Cardiac muscle cell (in vitro differentiated cells and primary cell): ENCODE measurements at regions not wholly inside any gene's neighbourhood (a gene's known extent, or its start where the extent isn't known, plus 50 kb on each side); places are given as distances from the start of the nearest gene placed in this dataset.

ENCODE experiments used
- DNase-seq, 2 donors: peaks; one replicate each; pipeline versions ENCODE4 v3.0.0 to v3.0.0-alpha.2; 2010 to 2017; ENCODE audit warnings: low read depth in 1 of 2, low spot score in 1 of 2
- H3K27ac ChIP-seq: fragments of 200-600 bp; sonication (generic); 2 replicates; pipeline ENCODE4 v1.5.1; 2016
- H3K27me3 ChIP-seq: fragments of 200-600 bp; sonication (generic); 2 replicates; pipeline ENCODE4 v1.6.0; 2016; ENCODE audit warnings: control low read depth
- H3K36me3 ChIP-seq: fragments of 200-600 bp; sonication (generic); 2 replicates; pipeline ENCODE4 v1.5.1; 2016; ENCODE audit warnings: control low read depth
- H3K4me1 ChIP-seq: fragments of 200-600 bp; sonication (generic); 2 replicates; pipeline ENCODE4 v1.8.1; 2017; ENCODE audit warnings: low read depth, mild to moderate bottlenecking, mixed run types
- H3K4me3 ChIP-seq: fragments of 200-600 bp; sonication (generic); 2 replicates; pipeline ENCODE4 v1.5.1; 2016; ENCODE audit warnings: mild to moderate bottlenecking
- H3K9me3 ChIP-seq: fragments of 200-600 bp; sonication (generic); 2 replicates; pipeline ENCODE4 v1.5.1; 2017; ENCODE audit warnings: low read depth, mild to moderate bottlenecking, control low read depth
- TF ChIP-seq, protein P1 (sequence below): IDR thresholded peaks from 2 replicates; pipeline ENCODE4 v1.5.1; 2012; ENCODE audit warnings: low read depth, mild to moderate bottlenecking, low read length

DNA sequence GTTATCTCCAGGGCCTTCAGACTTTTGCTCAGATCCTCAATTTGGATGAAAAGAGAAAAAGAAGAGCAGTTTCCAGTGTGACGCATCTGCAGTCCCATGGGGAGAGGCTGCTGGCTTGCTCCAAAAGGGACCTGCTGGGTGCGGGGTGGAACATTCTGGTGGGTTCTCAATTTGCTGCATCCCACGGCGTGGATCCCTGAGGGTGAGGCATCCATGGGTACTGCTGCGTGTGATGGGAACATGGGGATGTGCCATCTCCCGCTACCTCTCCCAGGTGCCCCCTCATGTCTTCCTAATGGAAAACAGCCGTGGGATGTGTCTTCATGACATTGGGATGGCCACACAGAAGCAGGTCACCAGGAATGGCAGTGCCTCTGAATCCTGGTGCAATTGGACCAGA lies 221.3 kb upstream of the AJAP1 start:
- H3K4me1 ChIP-seq: no peaks in the 10 kb centered on the region
- H3K9me3 ChIP-seq: no peaks in the 10 kb centered on the region
- no peak overlapping the region for H3K4me3 ChIP-seq
- TF ChIP-seq, protein P1, sequence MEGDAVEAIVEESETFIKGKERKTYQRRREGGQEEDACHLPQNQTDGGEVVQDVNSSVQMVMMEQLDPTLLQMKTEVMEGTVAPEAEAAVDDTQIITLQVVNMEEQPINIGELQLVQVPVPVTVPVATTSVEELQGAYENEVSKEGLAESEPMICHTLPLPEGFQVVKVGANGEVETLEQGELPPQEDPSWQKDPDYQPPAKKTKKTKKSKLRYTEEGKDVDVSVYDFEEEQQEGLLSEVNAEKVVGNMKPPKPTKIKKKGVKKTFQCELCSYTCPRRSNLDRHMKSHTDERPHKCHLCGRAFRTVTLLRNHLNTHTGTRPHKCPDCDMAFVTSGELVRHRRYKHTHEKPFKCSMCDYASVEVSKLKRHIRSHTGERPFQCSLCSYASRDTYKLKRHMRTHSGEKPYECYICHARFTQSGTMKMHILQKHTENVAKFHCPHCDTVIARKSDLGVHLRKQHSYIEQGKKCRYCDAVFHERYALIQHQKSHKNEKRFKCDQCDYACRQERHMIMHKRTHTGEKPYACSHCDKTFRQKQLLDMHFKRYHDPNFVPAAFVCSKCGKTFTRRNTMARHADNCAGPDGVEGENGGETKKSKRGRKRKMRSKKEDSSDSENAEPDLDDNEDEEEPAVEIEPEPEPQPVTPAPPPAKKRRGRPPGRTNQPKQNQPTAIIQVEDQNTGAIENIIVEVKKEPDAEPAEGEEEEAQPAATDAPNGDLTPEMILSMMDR: no peak
- H3K36me3 ChIP-seq: no peaks in the 10 kb centered on the region
- H3K27ac ChIP-seq: no peak overlapping the region
- H3K27me3 ChIP-seq: no peaks in the 10 kb centered on the region
- no peak for DNase-seq

DNA sequence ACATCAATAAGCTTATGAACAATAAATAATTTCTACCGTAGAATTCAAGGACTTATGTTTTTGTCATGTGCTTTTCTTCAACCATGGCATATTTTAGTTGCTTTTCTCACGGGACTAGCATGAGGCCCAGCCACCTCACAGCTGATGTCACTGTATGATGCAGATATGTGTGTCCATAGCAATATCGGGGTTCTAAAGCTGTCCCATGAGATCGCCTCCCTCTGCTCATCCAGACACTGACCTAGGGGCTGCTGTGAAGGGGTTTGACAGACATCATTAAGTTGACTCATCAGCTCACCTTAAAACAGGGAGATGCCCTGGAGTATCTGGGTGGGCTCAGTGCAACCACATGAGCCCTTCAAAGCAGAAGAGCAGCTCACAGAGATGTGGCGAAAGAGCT lies 210.3 kb upstream of the AJAP1 start:
- Histone ChIP-seq H3K4me3 (no peak overlapping the region), H3K27me3 (no peaks in the 10 kb centered on the region), H3K9me3 (no peaks in the 10 kb centered on the region), H3K4me1 (no peaks in the 10 kb centered on the region), H3K27ac (no peak overlapping the region), H3K36me3 (no peaks in the 10 kb centered on the region)
- no peak for DNase-seq
- TF ChIP-seq, protein P1: no peak

DNA sequence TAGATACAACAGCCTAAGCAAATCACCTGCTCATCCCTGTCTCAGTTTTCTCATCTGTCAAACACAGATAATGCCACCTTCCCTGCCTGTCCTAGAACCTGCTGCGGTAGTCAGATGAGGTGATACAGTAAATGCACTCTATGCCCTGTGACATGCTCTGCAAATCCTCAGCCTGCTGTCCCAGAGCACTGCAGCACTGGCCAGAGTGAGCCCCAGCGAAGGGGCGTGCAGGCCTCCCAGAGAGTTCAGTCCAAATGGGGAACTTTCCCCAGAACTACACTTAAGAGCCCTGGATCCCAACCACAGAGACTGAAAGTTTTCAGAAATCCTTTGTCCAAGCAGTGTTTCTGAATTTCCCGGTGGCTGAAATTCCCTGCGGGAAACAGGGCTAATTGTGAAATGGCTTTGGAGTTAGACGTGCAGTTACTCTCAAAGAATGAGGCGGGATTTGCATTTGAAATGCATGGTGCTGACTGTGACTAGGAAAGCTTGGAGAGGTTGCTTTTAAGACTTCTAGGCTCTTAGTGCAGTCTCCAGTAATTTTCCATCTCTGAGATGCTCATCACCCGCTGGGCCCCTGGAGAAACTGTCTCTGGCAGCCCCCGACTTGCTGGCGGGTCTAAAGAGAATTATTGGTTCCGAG lies 206.5 kb upstream of the AJAP1 start:
- H3K4me3 ChIP-seq: no peak overlapping the region
- H3K9me3 ChIP-seq: no peaks in the 10 kb centered on the region
- H3K27me3 ChIP-seq: no peaks in the 10 kb centered on the region
- TF ChIP-seq, protein P1: no peak
- no peak for DNase-seq
- H3K4me1 ChIP-seq: no peaks in the 10 kb centered on the region
- no peaks in the 10 kb centered on the region for H3K36me3 ChIP-seq
- no peak overlapping the region for H3K27ac ChIP-seq

DNA sequence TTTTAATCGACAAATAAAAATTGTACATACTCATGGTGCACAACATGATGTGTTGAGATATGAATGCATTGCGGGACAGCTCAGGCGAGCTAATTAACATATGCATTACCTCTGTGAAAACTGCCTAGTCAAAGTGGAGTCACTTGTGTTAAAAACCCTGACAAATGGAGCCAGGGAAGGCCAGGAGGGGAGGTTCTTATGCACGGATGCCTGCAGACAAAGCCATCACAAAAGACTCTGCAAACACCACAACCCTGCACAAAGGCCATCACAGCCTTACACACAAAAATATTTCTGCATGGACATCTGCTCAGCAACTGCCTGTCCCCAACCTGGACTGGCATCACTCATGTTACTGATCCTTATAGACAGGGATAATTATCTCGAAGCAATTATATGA lies 204.4 kb upstream of the AJAP1 start:
- no peaks in the 10 kb centered on the region for H3K27me3 ChIP-seq
- TF ChIP-seq, protein P1: no peak
- no peak for DNase-seq
- H3K4me1 ChIP-seq: no peaks in the 10 kb centered on the region
- no peaks in the 10 kb centered on the region for H3K9me3 ChIP-seq
- H3K36me3 ChIP-seq: no peaks in the 10 kb centered on the region
- no peak overlapping the region for H3K27ac ChIP-seq
- H3K4me3 ChIP-seq: no peak overlapping the region

DNA sequence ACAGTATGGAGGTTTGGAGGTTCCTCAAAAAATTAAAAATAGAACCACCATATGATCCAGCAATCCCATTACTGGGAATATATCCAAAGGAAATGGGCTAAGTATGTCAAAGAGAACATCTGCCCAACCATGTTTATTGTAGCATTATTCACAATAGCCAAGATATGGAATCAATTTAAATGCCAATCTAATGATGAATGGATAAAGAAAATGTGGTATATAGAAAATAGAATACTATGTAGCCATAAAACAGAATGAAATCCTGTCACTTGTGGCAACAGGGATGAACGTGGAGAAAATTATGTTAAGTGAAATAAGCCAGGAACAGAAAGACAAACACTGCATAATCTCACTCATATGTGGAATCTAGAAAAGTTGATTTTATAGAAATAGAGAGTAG lies 201.7 kb upstream of the AJAP1 start:
- TF ChIP-seq, protein P1: no peak
- no peak overlapping the region for H3K27ac ChIP-seq

DNA sequence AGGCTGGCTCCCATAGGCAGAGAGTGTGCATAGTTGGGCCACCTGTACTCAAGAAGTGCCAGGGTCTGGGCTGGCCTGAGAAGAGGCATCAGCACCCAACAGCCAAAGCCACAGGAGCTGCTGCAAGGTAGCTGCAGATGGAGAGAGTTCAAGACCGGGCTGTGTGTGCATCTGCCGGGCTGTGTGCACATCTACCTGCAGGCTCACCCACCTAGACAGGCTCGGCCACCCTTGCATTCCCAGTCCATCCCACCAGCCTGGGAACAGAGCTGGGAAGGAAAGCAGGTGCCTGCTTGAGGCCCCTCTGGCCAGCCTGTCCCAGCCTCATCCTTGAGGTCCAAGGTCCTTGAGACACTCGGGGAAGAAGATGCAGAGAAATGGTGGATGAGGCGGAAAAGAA lies 194.4 kb upstream of the AJAP1 start:
- Histone ChIP-seq H3K27me3 (no peaks in the 10 kb centered on the region), H3K27ac (no peak overlapping the region), H3K4me1 (no peaks in the 10 kb centered on the region), H3K4me3 (no peak overlapping the region), H3K9me3 (no peaks in the 10 kb centered on the region), H3K36me3 (no peaks in the 10 kb centered on the region)
- no peak for DNase-seq
- TF ChIP-seq, protein P1: no peak

More for the DNA sequence above, 201.7 kb upstream of the AJAP1 start:
- no peaks in the 10 kb centered on the region for H3K4me1 ChIP-seq
- no peaks in the 10 kb centered on the region for H3K27me3 ChIP-seq
- no peak for DNase-seq
- H3K4me3 ChIP-seq: no peak overlapping the region
- H3K36me3 ChIP-seq: no peaks in the 10 kb centered on the region
- no peaks in the 10 kb centered on the region for H3K9me3 ChIP-seq
